ELR (cell line): ENCODE measurements at regions not wholly inside any gene's neighbourhood (a gene's known extent, or its start where the extent isn't known, plus 50 kb on each side); places are given as distances from the start of the nearest gene placed in this dataset.
"Not testable (repeated sequence)": the region's sequence is repeated elsewhere in the genome, so short reads cannot be mapped to it uniquely, and the experiment has no call there.

Experiments used
- DNase-seq: peaks from one replicate; pipeline ENCODE4 v3.0.0-alpha.2; 2015; ENCODE audit warnings: low read depth

- peak; percentile 49 for DNase-seq
Observed at GRCh38 chr5:72651109-72651508, 143.9 kb upstream of the ZNF366 start.

- DNase-seq = peak; percentile 71
Observed at GRCh38 chr5:72649449-72649848, 142.2 kb upstream of the ZNF366 start.

GRCh38 chr5:72648480-72648879, 141.3 kb upstream of the ZNF366 start:
- DNase-seq = no peak

- DNase-seq = no peak
Observed at GRCh38 chr5:72647806-72648205, 140.6 kb upstream of the ZNF366 start.

- no peak for DNase-seq
Observed at GRCh38 chr5:72646246-72646866, 139.1 kb upstream of the ZNF366 start.

- no peak for DNase-seq
Observed at GRCh38 chr5:72645064-72645846, 138.0 kb upstream of the ZNF366 start.

- DNase-seq = no peak
Observed at GRCh38 chr5:72644296-72644695, 137.1 kb upstream of the ZNF366 start.

- no peak for DNase-seq
Observed at GRCh38 chr5:72641164-72641563, 134.0 kb upstream of the ZNF366 start.

- no peak for DNase-seq
Observed at GRCh38 chr5:72637058-72637457, 129.8 kb upstream of the ZNF366 start.

GRCh38 chr5:72636565-72636964, 129.4 kb upstream of the ZNF366 start:
- DNase-seq = not testable (repeated sequence)

GRCh38 chr5:72634444-72634843, 127.2 kb upstream of the ZNF366 start:
- peak; percentile 38 for DNase-seq

GRCh38 chr5:72633649-72634048, 126.4 kb upstream of the ZNF366 start:
- DNase-seq = peak; percentile 7

- DNase-seq = no peak
Observed at GRCh38 chr5:72633041-72633445, 125.8 kb upstream of the ZNF366 start.

GRCh38 chr5:72630721-72631120, 123.5 kb upstream of the ZNF366 start:
- no peak for DNase-seq

- DNase-seq = no peak
Observed at GRCh38 chr5:72630081-72630480, 122.9 kb upstream of the ZNF366 start.

- no peak for DNase-seq
Observed at GRCh38 chr5:72628771-72629371, 121.7 kb upstream of the ZNF366 start.

GRCh38 chr5:72625332-72625731, 118.1 kb upstream of the ZNF366 start:
- DNase-seq = no peak

GRCh38 chr5:72624641-72625236, 117.5 kb upstream of the ZNF366 start:
- DNase-seq = peak; percentile 75

GRCh38 chr5:72623936-72624335, 116.7 kb upstream of the ZNF366 start:
- no peak for DNase-seq

- no peak for DNase-seq
Observed at GRCh38 chr5:72623323-72623722, 116.1 kb upstream of the ZNF366 start.

GRCh38 chr5:72622170-72622760, 115.1 kb upstream of the ZNF366 start:
- no peak for DNase-seq

- DNase-seq = no peak
Observed at GRCh38 chr5:72621576-72621975, 114.4 kb upstream of the ZNF366 start.

GRCh38 chr5:72619677-72620076, 112.5 kb upstream of the ZNF366 start:
- DNase-seq = no peak
